ENCODE measurements at regions not wholly inside any gene's neighbourhood (a gene's known extent, or its start where the extent isn't known, plus 50 kb on each side); places are given as distances from the start of the nearest gene placed in this dataset. TPM values are rescaled to one million over a fixed set of nuclear protein-coding genes. Genes with fewer than 3 reads are reported as not detected.

DNA sequence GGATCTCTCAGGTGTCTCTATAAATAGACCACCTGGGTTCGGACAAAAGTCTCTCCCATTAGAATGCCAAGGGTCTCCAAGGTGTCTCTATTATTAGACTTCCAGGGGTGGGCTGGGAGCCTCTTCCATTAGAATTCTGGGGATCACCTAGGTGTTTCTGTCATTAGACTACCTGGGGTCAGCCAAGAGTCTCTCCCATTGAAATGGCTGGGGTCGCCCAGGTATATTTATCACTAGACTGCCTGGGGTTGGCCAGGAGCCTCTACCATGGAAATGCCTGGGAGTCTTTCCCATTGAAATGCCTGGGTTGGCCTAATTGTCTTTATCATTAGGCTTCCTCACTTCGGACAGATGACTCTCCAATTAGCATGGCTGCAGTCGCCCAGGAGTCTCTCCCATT is 1565.5 kb downstream of the UQCRFS1 start:
- FAIRE-seq (no peak), DNase-seq (ENCODE audit: low spot score in 2 of 2) (no peak)

DNA sequence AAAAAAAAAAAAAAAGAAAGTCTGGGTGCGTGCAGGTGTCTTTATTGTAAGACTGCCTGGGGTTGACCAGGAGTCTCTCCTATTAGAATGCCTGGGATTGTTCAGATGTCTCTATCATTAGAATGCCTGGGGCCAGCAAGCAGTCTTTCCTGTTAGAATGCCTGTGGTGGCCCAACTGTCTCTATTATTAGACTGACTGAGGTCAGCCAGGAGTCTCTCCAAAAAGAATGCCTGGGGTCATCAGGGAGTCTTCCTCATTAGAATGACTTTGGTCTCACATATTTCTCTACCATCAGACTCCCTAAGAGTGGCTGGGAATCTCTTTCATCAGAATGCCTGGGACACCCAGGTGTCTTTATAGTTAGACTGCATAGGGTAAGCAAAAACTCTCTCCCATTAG is 1577.5 kb downstream of the UQCRFS1 start:
- DNase-seq (ENCODE audit: low spot score in 2 of 2) (no peak), FAIRE-seq (no peak)

DNA sequence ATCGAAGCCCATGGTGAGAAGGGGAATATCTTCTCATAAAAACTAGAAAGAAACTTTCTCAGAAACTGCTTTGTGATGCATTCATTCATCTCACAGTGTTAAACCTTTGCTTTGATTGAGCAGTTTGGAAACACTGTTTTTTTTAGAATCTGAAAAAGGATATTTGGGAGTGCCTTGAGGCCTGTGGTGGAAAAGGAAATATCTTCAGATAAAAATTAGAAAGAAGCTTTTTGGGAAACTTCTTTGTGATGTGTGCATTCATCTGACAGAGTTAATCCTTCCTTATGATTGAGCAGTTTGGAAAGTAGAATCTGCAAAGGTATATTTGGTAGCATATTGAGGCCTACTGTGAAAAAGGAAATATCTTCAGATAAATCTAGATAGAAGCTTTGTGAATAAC is 1594.9 kb downstream of the UQCRFS1 start:
- FAIRE-seq (no peak), DNase-seq (ENCODE audit: low spot score in 2 of 2) (no peak)

DNA sequence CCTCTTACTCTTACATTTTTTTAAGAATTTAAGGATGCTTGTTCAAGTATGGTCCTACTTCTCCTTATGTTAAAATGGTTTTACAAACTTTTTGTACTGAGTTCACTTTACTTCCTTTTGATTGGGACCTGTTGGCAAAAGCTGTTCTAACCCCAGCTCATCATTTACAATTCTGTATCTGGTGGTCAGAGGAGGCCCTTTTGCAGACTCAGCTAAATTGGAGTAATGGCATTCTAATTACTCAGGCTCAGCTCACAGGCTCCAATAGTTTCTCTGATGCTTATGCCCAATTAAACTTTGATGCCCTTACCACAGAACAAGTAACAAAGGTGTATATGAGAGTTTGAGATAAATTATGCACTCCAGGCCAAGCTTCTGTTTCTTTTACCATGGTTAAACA is 1632.0 kb downstream of the UQCRFS1 start:
- DNase-seq (ENCODE audit: low spot score in 2 of 2): no peak
- no peak for FAIRE-seq

Small RNA genes lying in the stretch of these regions (small RNA-seq; reads per million reads assigned to genes)
- gene AC006504.6 (not detected), gene RNA5SP470 (not detected)

All from frontal cortex (tissue), 4 donors.